GM21529 (cell line): ENCODE measurements at regions not wholly inside any gene's neighbourhood (a gene's known extent, or its start where the extent isn't known, plus 50 kb on each side); places are given as distances from the start of the nearest gene placed in this dataset.
"Not testable (repeated sequence)": the region's sequence is repeated elsewhere in the genome, so short reads cannot be mapped to it uniquely, and the experiment has no call there.

ENCODE experiments used
- ATAC-seq: cut with Tn5 transposase; IDR thresholded peaks from one replicate; pipeline ENCODE4 v1.9.1; 2021; ENCODE audit not compliant: unreplicated experiment

DNA sequence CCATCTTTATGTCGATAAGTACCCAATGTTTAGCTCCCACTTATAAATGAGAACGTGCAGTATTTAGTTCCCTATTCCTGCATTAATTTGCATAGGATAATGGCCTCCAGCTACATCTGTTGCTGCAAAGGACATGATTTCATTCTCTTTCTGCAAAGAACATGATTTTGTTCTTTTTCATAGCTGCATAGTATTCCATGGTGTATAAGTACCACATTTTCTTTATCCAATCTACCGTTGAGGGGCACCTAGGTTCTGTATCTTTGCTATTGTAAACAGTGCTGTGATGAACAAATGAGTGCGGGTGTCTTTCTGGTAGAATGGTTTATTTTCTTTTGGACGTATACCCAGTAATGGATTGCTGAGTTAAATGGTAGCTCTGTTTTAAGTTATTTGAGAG, 63.0 kb downstream of the HLX start:
- no peak for ATAC-seq

- not testable (repeated sequence) for ATAC-seq
These were observed 63.7 kb downstream of the HLX start for GRCh38 chr1:220942914-220943313.

DNA sequence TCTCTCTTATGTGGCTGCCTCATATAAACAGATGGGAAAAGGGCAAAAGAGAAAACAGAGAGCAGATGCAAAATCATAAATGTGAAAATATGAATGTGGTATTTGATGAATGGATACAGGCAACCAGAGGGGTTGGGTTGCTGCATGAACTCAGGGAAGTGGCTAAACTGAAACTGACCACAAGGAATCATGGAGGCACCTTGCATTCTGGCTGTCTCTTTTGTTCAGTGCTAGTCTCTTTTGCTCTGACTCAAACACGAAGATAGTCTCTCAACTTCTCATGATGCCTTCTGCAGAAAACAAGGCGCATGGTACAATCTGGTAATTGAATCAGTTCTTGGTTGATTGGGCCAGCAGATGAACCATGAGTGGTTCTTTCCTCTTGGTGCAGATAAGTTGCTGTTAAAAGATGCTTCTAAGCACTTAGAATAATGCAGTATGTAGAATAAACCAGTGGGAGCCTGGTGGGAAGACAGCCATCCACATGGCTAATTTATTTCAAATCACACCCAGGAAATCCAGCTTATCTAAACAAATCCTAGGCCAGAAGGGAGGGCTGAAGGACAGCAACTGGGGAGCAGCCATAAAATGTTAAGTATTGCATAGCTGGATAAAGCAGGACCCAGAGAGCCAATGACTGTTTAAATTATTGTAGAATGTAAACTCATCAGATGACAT, 64.2 kb downstream of the HLX start:
- no peak for ATAC-seq

- no peak for ATAC-seq
These were observed 71.3 kb downstream of the HLX start for GRCh38 chr1:220950576-220950975.

- ATAC-seq, result no peak
These were observed 73.9 kb downstream of the HLX start for GRCh38 chr1:220952961-220953643.

DNA sequence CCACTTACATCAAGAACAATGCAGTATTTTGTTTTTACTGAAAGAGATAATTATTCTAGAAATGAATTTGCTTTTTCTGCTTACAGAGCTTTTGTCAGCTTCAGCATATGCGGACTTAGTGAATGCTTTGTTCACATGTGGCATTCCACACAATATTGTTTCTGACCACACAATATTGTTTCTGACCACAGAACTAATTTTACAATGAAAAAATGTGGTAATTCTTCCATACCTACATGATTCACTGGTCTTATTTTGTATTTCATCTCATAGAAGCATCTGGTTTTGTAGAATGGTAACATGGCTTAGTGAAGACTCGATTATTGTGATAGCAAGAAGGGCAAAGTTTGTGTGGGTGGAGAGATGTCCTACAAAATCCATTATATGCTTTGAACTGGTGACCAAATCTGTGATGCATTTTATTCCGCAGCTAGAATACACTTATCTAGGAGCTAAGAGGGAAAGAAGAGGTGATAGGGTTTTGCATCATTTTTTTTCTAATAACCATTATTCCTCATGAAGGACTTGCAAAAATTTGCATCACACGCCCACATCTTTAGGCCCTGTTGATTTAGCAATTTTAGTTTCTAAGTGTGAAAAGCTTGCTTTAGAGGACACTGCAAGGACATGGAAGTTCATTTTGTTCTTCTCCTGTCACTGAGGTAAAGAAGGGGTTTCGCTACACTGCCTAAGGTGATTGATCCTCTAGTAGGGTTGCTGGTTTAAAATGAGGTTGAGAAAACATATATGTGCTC, 75.3 kb downstream of the HLX start:
- ATAC-seq, result no peak

DNA sequence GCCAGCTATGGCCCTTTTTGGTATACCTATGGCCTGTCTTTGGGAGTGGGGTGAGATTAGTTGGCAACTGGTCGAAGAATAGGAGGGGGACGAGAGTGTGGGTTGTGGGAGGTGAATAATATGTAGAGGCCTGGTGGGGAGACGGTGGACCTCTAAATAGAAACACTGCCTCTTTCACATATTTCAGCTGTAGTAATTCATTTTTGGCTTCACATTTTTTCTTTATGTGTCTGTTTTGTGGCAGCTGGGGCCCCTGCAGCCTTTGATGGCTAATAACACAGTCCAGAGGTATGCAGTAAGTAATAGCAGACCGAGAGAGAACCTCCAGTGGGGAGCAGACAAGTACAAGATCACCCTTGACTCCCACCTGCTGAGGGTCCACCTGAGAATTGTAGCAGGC, 75.9 kb downstream of the HLX start:
- no peak for ATAC-seq

GRCh38 chr1:220956501-220957232, 77.4 kb downstream of the HLX start:
- ATAC-seq, result no peak

DNA sequence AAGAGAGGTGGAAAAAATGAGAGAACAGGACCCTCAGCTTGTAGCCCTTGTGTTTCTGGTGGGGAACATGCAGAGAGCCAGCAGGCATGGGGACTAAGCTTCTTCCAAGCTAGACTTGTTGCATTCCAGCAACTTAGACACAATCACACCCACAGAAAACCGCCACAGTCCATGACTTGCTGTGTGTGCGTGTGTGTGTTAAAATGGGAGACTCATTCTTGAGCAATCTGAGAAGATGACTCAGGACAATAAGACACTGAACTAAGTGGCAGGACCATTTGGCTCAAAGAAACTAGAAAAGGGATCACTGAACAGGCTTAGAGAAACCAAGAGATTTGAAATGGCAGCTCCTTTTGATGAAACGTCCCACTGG, 78.0 kb downstream of the HLX start:
- ATAC-seq, result no peak

- ATAC-seq, result no peak
These were observed 79.0 kb downstream of the HLX start for GRCh38 chr1:220958234-220958633.

DNA sequence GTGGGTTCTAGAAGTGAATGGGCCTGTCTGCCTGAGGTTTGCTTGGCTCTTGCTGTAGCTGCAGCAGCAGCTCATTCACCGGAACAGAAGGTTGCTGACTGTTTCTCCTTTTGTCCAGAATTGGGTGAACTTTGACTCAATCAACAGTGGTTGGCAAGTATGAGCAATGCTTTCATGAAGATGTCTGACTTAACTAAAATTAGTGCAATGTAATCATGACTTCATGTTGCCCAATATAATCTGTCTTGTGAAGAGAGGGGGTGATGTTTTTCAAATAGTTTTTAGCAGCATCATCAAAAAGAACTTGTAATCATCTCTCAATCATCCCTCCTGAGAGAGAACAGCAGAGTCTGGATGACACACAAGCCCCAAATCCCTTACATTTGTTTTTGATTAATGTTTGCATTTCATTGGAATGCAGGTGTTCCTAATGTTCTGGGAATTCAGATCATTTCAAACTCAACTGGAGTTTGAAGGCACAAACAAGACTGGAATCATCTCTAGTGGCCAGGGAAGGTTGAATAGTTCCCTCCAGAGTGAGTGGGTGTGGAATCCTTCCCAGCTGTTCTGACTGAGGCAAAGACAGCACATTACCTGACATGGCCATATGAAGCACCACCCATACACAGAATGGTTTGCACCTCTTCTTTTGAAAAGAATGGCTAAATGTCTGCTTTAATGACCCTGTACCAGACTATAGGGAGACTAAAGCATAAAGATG, 82.9 kb downstream of the HLX start:
- ATAC-seq, result no peak

DNA sequence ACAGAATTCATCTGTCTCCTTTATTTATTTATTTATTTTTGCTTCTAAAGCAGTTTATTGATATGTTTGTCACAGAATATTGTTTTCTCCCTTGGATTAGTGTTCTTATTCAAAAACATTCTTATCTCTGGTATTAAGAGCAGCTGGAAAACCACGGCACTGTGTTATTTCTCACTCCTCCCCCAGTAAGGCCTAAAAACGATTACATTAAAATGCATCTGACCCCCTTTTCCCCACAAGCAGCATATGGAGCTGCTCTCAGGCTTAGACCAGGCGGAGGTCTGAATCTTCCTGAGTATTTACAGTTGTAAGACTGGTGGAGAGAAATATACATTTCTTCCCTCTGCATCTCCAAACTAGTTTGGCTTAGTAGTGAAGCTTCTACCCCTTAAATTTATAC, 86.8 kb downstream of the HLX start:
- ATAC-seq, result no peak

- ATAC-seq, result no peak
These were observed 87.2 kb downstream of the HLX start for GRCh38 chr1:220966473-220966872.

GRCh38 chr1:220966881-220967611, 87.8 kb downstream of the HLX start:
- ATAC-seq, result no peak

DNA sequence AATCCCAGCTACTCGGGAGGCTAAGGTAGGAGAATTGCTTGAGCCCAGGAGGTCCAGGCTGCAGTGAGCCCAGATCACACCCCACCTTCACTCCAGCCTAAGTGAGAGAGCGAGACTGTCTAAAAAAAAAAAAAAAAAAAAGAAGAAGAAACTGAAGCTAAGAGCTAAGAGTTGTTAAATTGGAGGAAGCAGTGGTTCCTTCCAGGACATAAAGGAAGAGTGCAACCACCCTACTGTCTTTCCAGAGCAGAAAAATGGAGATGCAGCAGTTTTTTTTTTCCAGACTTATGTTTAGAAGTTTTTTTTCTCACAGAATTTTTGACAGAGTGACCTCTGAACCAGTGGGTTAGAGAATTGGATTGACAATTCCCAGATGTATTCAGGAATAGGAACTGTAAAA, 88.7 kb downstream of the HLX start:
- ATAC-seq, result no peak

GRCh38 chr1:220969281-220969680, 90.0 kb downstream of the HLX start:
- not testable (repeated sequence) for ATAC-seq

DNA sequence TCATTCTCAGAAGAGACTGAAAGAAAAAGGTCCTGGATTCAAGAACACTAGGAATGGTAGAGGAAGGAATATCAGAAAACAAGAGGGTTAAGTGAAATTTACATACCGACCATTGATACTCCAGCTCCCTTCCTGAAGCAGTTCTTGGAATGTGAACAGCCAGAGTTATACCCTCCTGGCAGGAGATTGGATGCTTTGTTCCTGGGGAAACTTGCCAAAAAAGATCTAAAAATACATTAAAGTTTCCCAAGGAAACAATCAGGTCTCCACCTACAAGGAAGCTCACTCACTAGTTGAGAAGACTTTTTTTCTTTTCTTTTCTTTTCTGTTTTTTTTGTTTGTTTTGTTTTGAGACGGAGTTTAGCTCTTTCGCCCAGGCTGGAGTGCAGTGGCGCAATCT, 91.1 kb downstream of the HLX start:
- ATAC-seq, result no peak

GRCh38 chr1:220971221-220971620, 92.0 kb downstream of the HLX start:
- ATAC-seq, result no peak

DNA sequence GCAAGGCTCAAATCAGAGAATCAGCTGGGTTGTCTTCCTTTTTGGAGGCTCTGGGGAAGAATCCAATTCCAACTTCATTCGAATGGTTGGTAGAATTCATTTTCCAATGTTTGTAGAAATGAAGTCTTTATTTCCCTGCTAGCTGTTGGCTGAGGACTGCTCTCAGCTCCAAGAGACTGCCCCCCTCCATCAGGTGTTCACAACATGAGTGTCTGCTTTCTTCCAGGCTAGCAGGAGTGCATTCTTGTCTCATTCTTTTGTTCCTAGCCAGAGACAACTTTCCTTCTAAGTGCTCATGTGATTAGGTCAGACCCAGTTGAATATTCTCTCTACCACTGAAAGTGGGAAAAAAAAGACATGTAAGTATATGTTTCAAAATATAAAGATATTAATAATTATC, 95.2 kb downstream of the HLX start:
- no peak for ATAC-seq

GRCh38 chr1:220976390-220976789, 97.1 kb downstream of the HLX start:
- ATAC-seq, result no peak
